Occipital lobe (tissue), 1 donor: ENCODE measurements at regions not wholly inside any gene's neighbourhood (a gene's known extent, or its start where the extent isn't known, plus 50 kb on each side); places are given as distances from the start of the nearest gene placed in this dataset.
A peak's percentile ranks its signal among the peaks of the same experiment; 100 is the strongest.

Source experiments
- DNase-seq: peaks from one replicate; lab custom pipeline; 2025; lab: John Stamatoyannopoulos, UW

DNA sequence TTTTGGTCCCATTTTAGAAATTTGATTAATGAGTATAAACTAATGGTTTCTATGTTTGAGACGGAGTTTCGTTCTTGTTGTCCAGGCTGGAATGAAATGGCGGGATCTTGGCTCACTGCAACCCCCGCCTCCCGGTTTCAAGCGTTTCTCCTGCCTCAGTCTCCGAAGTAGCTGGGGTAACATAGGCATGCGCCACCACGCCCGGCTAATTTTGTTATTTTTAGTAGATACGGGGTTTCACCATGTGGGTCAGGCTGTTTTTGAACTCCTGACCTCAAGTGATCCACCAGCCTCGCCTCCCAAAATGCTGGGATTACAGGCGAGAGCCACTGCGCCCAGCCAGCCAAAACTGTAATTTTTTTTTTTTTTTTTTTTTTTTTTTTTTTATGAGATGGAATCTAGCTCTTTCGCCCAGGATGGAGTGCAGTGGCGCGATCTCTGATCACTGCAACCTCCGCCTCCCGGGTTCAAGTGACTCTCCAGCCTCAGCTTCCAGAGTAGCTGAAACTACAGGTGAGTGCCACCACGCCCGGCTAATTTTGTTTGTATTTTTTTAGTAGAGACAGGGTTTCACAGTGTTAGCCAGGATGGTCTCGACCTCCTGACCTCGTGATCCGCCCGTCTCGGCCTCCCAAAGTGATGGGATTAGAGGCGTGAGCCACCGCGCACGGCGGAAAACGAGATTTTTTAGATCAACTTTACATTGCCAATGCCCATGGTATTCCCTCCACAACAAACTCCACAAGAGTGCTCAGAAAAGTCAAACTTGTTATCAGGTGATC, 127.8 kb downstream of the HFE start:
- DNase-seq = no peak

DNA sequence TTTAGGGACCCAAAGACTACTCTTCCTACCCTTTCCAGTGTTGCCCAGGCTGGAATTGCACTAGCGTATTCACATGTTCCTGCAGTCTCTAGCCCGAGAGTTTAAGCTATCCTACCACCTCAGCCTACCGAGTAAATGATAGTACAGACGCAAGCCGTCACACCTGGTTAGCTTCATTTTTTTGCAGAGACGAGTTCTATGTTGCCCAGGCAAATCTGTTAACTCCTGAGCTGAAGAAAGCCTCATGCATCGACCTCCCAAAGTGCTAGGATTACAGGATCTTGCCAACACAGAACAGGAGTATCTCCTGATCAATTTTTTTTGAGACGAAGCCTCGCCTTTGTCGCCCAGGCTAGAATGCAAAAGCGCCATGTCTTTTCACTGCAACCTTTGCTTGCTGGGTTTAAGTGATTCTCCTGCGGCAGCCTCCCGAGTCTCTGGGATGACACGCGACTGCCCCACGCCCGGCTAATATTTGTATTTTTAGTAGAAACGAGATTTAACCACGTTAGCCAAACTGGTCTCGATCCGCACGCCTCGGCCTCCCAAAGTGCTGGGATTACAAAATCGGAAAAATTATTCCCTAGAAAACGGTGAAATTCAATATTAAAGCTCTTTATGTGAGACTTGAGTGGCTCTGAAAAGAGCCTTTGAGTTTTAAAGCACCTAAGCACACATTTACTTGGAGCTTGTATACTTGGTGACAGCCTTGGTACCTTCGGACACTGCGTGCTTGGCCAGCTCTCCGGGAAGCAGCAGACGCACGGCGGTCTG, 128.5 kb downstream of the HFE start:
- no peak for DNase-seq

DNA sequence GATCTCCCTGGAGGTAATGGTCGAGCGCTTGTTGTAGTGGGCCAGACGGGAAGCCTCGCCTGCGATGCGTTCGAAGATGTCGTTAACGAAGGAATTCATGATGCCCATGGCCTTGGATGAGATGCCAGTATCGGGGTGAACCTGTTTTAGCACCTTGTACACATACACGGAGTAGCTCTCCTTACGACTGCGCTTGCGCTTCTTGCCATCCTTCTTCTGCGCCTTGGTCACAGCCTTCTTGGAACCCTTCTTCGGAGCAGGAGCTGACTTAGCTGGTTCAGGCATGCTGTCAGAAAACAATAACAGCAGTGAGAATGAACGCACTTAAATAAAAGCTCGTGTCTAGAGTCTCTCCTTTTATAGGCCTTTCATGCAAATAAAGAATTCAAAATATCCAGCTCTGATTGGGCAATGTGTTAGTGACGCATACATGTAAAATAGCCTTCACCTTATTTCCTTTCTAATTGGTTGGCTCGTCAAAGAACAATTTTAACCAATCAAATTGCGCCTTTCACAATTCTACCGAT, 129.2 kb downstream of the HFE start:
- peak; percentile 64 for DNase-seq

DNA sequence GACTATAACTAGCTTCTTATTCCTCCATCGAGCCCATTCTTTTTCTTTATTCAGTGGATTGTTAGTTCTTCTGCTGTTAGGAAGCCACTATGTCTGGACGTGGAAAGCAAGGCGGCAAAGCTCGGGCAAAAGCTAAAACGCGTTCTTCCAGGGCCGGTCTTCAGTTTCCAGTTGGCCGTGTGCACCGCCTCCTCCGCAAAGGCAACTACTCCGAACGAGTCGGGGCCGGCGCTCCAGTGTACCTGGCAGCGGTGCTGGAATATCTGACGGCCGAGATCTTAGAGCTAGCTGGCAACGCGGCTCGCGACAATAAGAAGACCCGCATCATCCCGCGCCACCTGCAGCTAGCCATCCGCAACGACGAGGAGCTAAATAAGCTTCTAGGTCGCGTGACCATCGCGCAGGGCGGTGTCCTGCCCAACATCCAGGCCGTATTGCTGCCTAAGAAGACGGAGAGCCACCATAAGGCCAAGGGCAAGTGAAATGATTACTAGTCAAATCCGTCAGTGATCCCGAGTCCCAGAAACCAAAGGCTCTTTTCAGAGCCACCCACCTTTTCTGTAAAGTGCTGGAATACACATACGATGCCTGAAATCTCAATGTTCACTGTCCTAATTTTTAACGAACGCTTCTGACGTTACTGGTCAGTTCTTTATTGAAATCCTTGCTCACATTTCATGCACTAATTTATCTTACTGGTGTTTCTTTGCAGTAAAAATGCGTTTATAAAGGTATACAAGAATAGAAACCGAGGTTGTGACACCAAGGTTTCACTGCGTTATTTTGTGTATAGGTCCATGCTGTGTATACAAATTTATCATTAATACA, 129.9 kb downstream of the HFE start:
- peak; percentile 76 for DNase-seq

DNA sequence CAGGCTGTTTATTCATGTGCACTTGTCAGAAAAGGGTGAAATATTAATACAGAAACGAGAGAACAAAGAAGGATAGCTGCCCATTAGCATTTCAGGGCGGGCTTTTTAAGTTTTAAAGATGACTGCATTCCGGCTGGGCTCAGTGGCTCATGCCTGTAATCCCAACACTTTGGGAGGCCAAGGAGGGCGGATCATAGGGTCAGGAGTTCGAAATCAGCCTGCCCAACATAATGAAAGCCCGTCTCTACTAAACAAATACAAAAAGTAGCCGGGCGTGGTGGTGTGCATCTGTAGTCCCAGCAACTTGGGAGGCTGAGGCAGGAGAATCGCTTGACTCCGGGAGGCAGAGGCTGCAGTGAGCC, 130.5 kb downstream of the HFE start:
- no peak for DNase-seq

DNA sequence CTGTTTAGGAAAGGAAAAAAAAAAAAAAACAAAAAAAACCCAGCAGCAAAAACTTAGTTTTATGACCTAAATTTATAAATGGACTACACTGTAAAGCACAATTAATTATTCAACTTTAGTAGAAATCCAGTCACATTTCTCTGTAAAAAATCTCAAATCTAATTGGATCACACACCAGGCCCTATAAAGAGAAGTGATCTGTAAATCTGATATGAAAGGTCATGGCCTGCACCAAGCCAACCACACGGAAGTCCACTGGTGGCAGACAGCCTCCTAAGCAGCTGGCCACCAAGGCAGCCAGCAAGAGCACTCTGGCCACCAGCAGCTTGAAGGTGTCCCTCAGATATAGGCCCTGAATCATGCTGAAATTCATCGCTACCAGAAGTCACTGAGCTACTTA, 131.6 kb downstream of the HFE start:
- no peak for DNase-seq

DNA sequence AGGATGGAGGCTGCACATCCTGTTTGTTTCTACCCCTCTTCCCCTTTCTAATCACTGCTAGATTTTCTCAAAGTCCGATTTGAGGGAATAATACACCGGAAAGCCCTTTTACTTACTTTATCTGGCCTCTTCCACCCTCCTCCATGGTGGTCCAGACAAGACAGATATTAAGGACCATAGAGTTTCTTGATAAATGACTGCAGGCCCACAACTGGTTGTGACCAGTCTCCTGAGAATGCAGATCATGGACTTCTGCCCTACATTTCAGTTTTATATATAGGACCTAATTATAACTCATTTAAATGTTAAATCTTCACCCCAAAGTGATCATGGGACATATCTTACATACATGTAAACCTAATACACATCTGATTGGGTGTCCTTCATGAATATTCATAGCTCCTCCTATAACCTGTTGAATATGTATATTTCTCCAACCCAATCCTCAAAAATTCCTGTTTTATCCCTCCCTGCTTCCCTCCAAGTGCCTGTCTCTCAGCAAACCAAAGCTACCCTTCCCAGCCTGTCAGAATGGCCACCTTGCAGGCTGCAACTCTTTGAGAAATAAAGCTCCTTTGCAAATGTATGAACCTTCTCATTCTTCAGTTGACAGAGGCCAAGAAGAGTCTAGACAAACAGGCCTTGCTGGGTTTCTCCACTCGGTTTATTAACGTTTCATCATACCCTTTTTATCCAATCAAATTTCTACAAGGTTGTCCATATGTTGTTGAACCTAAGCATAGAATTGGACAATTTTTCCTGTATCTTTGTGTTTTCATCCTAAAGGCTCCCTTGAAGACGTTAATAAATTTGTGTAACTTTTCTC, 133.1 kb downstream of the HFE start:
- DNase-seq = no peak

DNA sequence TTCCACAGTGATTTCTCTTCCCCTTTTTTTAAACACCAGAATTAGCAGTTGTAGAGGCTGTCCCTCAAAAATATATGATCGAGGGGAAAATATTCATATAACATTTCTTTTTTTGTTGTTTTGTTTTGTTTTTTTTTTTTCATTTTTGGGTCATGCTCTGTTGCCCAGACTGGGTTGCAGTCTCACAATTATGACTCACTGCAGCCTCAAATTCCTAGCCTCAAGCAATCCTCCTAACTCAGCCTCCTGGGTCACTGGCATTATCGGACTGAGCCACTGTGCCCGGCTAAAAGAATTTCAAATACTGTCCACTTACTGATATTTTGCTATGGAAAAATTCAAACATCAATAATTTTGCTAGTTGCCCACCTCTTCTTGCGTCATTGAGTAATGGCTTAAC, 134.0 kb downstream of the HFE start:
- no peak for DNase-seq

DNA sequence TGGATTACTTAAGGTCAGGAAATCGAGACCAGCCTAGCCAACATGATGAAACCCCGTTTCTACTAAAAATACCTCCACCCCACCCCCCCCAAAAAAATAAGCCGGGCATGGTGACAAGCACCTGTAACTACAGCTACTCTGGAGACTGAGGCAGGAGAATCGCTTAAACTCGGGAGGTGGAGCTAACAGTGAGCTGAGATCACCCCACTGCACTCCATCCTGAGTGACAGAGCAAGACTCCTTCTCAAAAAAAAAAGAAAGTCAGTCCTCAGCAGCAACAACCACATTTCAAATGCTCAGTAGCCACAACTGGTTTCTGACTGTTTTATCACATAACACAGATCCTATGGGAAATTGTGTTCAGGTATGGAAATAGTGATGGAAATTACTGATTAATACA, 135.3 kb downstream of the HFE start:
- no peak for DNase-seq

DNA sequence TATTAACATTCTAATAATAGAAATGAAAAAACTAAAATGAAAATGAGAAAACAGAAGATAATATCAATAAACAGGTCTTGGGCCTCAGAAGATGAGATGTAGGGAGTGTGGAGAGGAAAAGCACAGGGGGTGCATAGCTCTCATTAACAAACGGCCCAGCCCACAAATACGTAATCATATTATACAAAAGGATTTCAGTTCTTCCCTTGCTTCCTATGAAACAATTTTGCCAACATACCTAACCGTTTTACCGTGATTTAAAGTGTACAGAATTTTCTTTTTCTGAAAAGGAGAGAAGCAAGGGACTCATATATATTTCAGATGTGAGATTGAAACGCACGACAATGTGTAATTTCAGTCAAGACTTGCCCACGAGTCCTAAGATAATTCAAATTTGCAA, 136.0 kb downstream of the HFE start:
- no peak for DNase-seq

DNA sequence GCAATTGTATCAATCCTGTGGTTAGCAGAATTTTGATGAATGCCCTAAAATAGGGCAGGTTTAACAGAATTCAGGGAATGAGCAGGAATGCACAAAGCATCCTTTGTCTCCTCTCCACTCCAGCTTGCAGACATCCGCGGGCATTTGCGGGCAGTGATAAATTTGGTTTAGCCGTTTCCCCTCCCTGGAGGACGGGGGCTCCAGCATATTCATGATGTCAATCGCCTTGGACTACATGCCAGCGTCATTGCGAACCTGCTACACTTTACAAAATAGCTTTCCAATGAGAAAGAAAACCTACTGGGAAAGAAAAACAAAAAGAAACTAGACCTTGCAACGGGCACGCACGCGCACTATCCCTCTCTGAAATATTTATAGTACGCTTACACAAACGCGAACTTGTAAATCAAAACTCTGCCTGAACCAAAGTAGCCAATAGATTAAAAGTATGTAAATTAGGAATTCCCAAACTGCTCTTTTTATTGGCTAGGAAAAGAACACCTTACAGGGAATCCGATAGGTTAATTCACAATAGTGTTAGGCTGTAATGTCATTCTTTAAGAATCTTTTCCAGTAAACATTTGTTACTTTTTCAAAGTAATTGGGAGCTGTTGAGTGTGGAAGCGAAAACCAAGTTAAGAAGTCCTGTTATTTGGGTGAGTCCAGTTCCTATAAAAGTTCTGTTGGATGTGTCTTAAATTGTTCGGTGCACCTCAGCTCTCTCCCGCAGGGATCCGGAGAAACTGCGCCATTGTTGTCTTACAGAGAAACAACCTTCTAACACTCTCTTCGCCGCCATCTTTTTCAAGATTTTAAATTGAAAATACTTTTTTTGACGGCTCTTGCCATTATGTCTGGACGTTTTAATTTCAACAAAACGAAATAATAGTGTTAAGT, 136.7 kb downstream of the HFE start:
- no peak for DNase-seq

DNA sequence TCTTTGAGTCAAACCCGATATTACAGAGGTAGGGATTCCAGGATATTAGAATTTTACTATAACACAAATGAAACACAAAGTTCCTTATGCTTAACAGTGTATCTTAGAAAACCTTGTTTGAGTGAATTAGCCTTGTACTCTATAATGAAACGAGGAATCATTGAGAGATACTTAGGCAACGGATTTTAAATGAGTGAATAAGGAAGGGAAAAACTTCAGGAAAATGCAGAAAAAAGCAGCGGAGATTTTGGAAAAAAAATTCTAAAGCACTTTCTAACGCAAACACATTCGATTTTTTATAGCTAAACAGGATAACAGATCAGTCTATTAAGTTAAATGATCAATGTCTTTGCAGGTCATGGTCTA, 137.3 kb downstream of the HFE start:
- DNase-seq = no peak

DNA sequence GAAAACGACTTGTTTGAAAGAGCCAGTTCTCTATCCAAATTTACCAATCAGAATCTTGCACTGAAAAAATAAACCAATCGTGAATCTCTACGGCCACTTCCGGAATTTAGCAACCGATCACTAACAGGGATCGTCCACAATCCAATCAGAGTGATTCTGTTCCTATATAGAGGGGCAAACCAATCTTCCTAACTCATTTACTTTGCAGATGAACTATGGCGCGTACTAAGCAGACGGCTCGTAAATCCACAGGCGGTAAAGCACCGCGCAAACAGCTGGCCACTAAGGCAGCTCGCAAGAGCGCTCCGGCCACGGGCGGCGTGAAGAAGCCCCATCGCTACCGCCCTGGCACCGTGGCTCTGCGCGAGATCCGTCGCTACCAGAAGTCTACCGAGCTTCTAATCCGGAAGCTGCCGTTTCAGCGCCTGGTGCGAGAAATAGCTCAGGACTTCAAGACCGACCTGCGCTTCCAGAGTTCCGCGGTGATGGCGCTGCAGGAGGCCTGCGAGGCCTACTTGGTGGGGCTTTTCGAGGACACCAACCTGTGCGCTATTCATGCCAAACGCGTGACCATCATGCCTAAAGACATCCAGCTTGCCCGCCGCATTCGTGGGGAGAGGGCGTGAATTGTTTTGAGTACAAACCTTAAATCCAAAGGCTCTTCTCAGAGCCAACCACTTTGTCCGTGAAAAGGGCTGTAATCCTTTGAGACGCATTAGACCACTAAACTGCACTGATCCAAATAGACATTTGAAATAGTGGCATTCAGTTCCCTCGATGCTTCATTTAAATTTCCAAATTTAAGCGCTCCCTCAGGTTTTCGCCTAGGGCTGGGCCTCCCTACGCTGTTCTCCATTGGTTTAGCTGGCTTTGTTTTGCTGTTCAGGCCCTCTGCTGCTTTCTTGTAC, 138.0 kb downstream of the HFE start:
- DNase-seq = no peak

DNA sequence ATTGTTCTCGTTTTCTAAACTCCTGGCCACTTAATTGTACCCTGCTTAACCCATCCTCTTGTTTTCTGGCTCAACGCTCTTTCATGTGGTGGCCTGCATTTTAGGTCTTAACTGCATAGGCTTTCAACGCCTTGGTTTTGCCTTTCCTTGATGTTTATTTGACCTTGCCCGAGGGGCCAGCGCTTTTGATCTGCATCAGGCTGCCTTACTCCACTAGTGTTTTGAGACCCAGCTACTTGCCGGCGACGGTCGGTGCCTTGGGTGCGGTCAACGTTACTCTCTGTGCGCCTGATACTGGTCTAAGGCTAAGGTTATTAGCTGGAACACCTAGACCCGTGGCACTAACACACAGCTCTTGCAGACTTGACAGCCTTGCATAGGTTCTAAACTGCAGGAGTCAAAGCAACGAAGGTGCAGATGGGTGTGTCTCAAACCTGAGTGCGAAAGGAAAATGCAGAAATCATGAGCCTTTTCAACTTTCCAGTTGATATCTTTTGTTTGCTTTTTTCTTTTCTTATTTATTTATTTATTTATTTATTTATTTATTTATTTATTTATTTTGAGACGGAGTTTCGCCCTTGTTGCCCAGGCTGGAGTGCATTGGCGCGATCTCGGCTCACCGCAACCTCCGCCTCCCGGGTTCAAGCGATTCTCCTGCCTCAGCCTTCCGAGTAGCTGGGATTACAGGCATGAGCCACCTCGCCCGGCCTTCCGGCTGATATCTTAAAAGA, 138.8 kb downstream of the HFE start:
- no peak for DNase-seq

DNA sequence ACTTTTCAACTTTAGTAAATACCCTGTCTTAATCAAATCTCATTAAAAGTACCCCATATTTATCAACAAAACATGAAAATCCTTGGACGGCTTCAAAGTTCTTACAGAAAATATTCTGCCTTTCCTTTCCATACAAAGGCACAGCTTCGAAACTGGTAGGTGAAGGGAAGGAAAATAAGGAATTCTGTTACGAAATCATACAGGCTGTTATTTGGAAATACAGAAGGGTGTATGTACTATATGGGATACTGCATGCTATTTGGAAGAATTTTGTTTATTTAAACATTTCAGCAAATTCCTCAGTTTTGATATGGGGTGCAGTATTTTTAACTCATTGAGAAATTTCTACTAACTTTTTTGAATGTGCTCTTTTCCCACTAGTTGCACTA, 138.4 kb upstream of the BTN3A2 start:
- DNase-seq = no peak

DNA sequence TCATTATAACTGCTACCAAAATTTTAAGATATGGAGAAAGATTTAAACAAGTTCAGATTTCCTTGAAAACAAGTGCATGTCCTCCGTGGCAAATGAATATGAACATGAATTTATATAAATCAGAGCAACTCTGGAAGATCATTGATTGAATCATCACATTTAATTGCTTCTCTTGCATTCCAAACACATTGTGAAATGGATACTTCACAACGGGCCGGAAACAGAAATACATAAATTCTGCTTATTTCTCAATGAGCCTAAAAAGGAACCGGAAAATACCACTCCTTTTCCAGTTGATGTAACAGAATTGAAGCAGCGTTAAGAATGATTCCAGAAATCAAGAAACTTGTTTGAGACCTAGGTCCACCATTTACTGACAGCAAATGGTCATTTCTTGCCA, 134.6 kb upstream of the BTN3A2 start:
- no peak for DNase-seq

DNA sequence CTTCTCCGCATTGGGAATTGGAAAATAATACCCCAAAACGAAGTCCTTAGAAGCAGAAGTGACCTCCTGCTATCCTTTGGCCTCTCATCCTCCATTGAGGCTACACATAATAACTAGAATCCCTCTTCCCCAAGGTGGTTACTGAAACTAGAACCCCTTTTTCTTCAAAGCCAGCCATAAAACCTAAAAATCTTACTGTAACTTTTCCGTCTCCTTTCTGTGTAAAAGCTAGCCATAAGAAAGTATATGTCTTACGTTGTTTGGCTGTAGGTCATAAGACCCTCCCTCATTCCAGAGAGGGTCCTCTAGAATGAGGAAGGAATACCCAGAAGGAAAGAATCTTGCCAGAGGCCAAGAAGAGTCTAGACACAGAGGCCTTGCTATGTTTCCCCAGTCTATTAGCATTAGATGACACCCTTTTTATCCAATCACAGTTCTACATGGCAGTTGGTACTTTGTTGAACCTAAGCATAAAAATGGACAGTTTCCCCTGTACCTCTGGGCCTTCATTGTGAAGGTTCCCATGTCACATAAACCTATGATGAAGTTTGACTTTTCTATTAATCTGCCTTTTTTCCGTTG, 133.9 kb upstream of the BTN3A2 start:
- DNase-seq = no peak

DNA sequence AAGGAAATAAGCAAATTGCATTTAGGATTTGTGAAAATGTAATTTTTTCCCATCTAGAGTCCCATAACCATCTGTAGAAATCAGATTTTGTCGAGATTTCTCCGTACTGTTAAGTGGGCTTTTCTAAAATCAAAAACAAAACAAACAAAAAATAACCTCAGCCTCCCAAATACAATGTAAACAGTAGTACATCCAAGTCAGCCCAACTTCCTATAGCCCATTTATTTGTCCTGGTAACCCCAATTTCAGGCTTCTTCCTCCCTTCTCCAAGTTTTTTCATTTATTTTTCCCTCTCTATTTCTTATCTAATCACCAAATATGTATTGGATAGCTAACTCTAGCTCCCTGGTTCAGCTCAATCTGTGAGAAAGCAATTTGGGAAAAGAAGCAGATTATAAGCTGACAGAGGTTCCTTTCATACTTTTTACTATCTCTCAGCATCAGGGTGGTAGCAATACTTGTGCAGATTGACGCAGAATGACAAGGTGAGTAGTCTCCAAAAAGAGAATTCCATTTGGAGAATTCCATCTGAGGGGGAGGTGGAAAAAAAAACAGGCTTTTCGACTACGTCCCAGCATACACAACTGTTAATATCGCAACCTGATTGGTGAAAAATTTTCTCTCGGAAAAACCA, 132.6 kb upstream of the BTN3A2 start:
- DNase-seq = no peak
